Caco-2 (cell line): ENCODE measurements at regions not wholly inside any gene's neighbourhood (a gene's known extent, or its start where the extent isn't known, plus 50 kb on each side); places are given as distances from the start of the nearest gene placed in this dataset.
A peak's percentile ranks its signal among the peaks of the same experiment; 100 is the strongest.

Experiments
- BruUV-seq: library from RNA; stranded (reverse); fragments of 400-500 nt; replicated peaks from 2 replicates; lab custom pipeline; 2021; lab: Mats Ljungman, UMichigan
- CTCF ChIA-PET: fragments of 300-600 bp; sonication (Branson Sonifier 250); formaldehyde crosslinking; loops from one replicate; lab custom pipeline; 2022; ENCODE audit warnings: antibody characterized with exemption; lab: Charles Lee
- POLR2A ChIA-PET: fragments of 300-600 bp; sonication (Branson Sonifier 250); formaldehyde crosslinking; loops from one replicate; lab custom pipeline; 2022; ENCODE audit warnings: antibody characterized with exemption; lab: Charles Lee
- DNase-seq, 2 experiments: peaks; one replicate each; pipeline versions ENCODE4 v3.0.0 to v3.0.0-alpha.2; 2020 to 2022
- H3K27me3 ChIP-seq: replicated peaks from 2 replicates; pipeline ENCODE4 v1.6.0; 2011; ENCODE audit warnings: low read length; ENCODE audit not compliant: control insufficient read depth, insufficient read depth
- H3K36me3 ChIP-seq: 2 replicates; pipeline ENCODE4 v1.5.1; 2011; ENCODE audit warnings: low read length; ENCODE audit not compliant: control insufficient read depth, insufficient read depth
- H3K4me1 ChIP-seq: fragments of 250-450 bp; sonication (Bioruptor Pico); 2 replicates; pipeline ENCODE4 v1.5.1; 2020; ENCODE audit warnings: mild to moderate bottlenecking
- H3K4me3 ChIP-seq: 2 replicates; pipeline ENCODE4 v1.5.1; 2011; ENCODE audit warnings: low read depth, mild to moderate bottlenecking, control low read depth, low read length
- H3K9me3 ChIP-seq: fragments of 250-450 bp; sonication (Bioruptor Pico); 2 replicates; pipeline ENCODE4 v1.5.1; 2020; ENCODE audit warnings: mild to moderate bottlenecking, moderate library complexity
- H3K27ac Mint-ChIP-seq: one replicate; pipeline ENCODE4 v1.8.0; 2022; ENCODE audit warnings: mixed read lengths; ENCODE audit not compliant: unreplicated experiment
- H3K27me3 Mint-ChIP-seq: one replicate; pipeline ENCODE4 v1.8.0; 2022; ENCODE audit warnings: mixed read lengths; ENCODE audit not compliant: insufficient read depth, unreplicated experiment
- H3K36me3 Mint-ChIP-seq: one replicate; pipeline ENCODE4 v1.8.0; 2022; ENCODE audit warnings: mild to moderate bottlenecking, mixed read lengths; ENCODE audit not compliant: insufficient read depth, unreplicated experiment
- H3K4me1 Mint-ChIP-seq: one replicate; pipeline ENCODE4 v1.8.0; 2022; ENCODE audit warnings: low read depth, mixed read lengths; ENCODE audit not compliant: unreplicated experiment
- H3K4me3 Mint-ChIP-seq: one replicate; pipeline ENCODE4 v1.8.0; 2022; ENCODE audit warnings: mild to moderate bottlenecking, moderate library complexity, mixed read lengths; ENCODE audit not compliant: unreplicated experiment
- H3K9me3 Mint-ChIP-seq: one replicate; pipeline ENCODE4 v1.8.0; 2022; ENCODE audit warnings: mixed read lengths; ENCODE audit not compliant: unreplicated experiment
- intact Hi-C: fragments of 100-400 bp; cut with micrococcal nuclease; formaldehyde crosslinking; loops from one replicate; pipeline ENCODE4 v1.10.0; 2022; ENCODE audit not compliant: unreplicated experiment
- TF ChIP-seq, protein P1 (sequence below), 2 experiments: fragments of 200-600 bp in 1 of 2; IDR thresholded peaks; 1 replicate in 1 of 2; 2 replicates in 1 of 2; pipeline versions ENCODE4 v1.5.1 to v1.8.0; 2011 to 2022; ENCODE audit warnings: antibody characterized with exemption in 1 of 2, control low read depth in 1 of 2, inconsistent platforms in 1 of 2, low read depth in 1 of 2, low read length in 1 of 2, mild to moderate bottlenecking in 1 of 2, moderate library complexity in 1 of 2; ENCODE audit not compliant: insufficient read depth in 1 of 2, severe bottlenecking in 1 of 2, unreplicated experiment in 1 of 2

DNA sequence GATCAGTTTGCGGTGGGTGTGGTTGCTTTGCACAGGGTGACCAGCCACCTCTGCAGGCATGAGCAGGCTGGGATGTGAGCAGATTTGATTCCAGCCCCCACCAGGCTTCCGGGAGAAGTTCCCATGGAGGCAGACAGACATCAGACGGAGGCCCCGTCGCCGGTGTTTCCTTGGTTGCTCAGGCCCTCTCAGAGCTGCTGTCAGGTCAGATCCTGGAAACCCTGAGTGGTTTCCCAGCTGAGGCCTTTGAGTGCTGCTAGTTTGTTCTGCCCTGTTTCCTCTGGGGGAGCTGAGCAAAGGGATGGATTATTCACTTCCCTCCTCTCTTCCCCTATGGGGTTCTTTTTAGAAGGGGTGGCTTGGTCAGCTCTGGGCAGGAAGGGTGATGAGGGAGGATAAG lies 62.2 kb downstream of the FAM241B start:
- ChIA-PET CTCF (no interaction called here), POLR2A (interaction anchor here (0.6 kb wide), 1 partner anchor 1484 kb away, joined by 6 read pairs; no protein-coding TSS in a partner anchor)
- H3K9me3 Mint-ChIP-seq = no peaks in the 10 kb centered on the region
- no peaks in the 10 kb centered on the region for H3K4me1 ChIP-seq
- H3K36me3 Mint-ChIP-seq = no peaks in the 10 kb centered on the region
- H3K9me3 ChIP-seq = no peaks in the 10 kb centered on the region
- peak in 1 of 2 experiments; percentile 33 for DNase-seq
- no peak overlapping the region for H3K4me3 Mint-ChIP-seq
- TF ChIP-seq, protein P1, sequence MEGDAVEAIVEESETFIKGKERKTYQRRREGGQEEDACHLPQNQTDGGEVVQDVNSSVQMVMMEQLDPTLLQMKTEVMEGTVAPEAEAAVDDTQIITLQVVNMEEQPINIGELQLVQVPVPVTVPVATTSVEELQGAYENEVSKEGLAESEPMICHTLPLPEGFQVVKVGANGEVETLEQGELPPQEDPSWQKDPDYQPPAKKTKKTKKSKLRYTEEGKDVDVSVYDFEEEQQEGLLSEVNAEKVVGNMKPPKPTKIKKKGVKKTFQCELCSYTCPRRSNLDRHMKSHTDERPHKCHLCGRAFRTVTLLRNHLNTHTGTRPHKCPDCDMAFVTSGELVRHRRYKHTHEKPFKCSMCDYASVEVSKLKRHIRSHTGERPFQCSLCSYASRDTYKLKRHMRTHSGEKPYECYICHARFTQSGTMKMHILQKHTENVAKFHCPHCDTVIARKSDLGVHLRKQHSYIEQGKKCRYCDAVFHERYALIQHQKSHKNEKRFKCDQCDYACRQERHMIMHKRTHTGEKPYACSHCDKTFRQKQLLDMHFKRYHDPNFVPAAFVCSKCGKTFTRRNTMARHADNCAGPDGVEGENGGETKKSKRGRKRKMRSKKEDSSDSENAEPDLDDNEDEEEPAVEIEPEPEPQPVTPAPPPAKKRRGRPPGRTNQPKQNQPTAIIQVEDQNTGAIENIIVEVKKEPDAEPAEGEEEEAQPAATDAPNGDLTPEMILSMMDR (IDR thresholded peaks at IDR 0.05; ENCODE audit: insufficient read depth in 1 of 2, low read depth in 1 of 2, low read length in 1 of 2, severe bottlenecking in 1 of 2, unreplicated experiment in 1 of 2) = no peak
- no peaks in the 10 kb centered on the region for H3K36me3 ChIP-seq
- intact Hi-C loops = no loop called here
- no peaks in the 10 kb centered on the region for H3K27me3 ChIP-seq
- no peak overlapping the region for H3K27ac Mint-ChIP-seq
- BruUV-seq = no TSS peak
- no peaks in the 10 kb centered on the region for H3K4me1 Mint-ChIP-seq
- peaks cover 8% of the 10 kb centered on the region for H3K27me3 Mint-ChIP-seq
- H3K4me3 ChIP-seq = no peak overlapping the region

- peak in 1 of 2 experiments; percentile 29 for DNase-seq
- TF ChIP-seq, protein P1 (IDR thresholded peaks at IDR 0.05; ENCODE audit: insufficient read depth in 1 of 2, low read depth in 1 of 2, low read length in 1 of 2, severe bottlenecking in 1 of 2, unreplicated experiment in 1 of 2) = no peak
- no TSS peak for BruUV-seq
- H3K36me3 Mint-ChIP-seq = no peaks in the 10 kb centered on the region
- intact Hi-C loops = no loop called here
- no peak overlapping the region for H3K4me3 Mint-ChIP-seq
- H3K9me3 ChIP-seq = no peaks in the 10 kb centered on the region
- H3K4me3 ChIP-seq = no peak overlapping the region
- no peak overlapping the region for H3K27ac Mint-ChIP-seq
- no peaks in the 10 kb centered on the region for H3K9me3 Mint-ChIP-seq
- ChIA-PET CTCF (no interaction called here), POLR2A (no interaction called here)
- H3K4me1 ChIP-seq = no peaks in the 10 kb centered on the region
- H3K27me3 Mint-ChIP-seq = peaks cover 11% of the 10 kb centered on the region
- no peaks in the 10 kb centered on the region for H3K27me3 ChIP-seq
- no peaks in the 10 kb centered on the region for H3K4me1 Mint-ChIP-seq
- H3K36me3 ChIP-seq = no peaks in the 10 kb centered on the region
Measured at GRCh38 chr10:69692891-69693290, 62.8 kb downstream of the FAM241B start.

DNA sequence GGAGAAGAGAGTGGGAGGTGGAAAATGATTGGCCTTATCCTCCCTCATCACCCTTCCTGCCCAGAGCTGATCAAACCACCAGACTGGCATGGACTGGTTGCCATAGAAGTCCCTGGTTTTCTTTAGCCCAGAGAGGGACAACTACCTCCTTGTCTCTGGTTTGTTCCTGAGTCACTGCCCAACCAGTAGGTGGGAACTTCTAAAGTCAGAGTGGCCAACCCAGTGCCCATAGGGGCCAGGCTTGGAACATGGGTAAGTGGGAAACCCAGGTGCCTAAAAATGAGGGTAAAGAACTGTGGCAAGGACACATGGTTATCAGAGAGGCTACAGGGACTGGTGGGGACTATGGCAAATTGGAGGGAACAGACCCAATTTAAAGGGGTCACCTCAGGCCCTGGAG lies 63.8 kb downstream of the FAM241B start:
- H3K9me3 Mint-ChIP-seq = no peaks in the 10 kb centered on the region
- H3K4me3 Mint-ChIP-seq = no peak overlapping the region
- no peak overlapping the region for H3K27ac Mint-ChIP-seq
- Histone ChIP-seq H3K36me3 (no peaks in the 10 kb centered on the region), H3K27me3 (no peaks in the 10 kb centered on the region), H3K9me3 (no peaks in the 10 kb centered on the region), H3K4me1 (no peaks in the 10 kb centered on the region), H3K4me3 (no peak overlapping the region)
- intact Hi-C loops = no loop called here
- ChIA-PET POLR2A (no interaction called here), CTCF (interaction anchor here (0.7 kb wide), 1 partner anchor 1706 kb away, joined by 3 read pairs; no protein-coding TSS in a partner anchor)
- TF ChIP-seq, protein P1 (IDR thresholded peaks at IDR 0.05; ENCODE audit: insufficient read depth in 1 of 2, low read depth in 1 of 2, low read length in 1 of 2, severe bottlenecking in 1 of 2, unreplicated experiment in 1 of 2) = no peak
- H3K27me3 Mint-ChIP-seq = peaks cover 16% of the 10 kb centered on the region
- no TSS peak for BruUV-seq
- H3K4me1 Mint-ChIP-seq = no peaks in the 10 kb centered on the region
- DNase-seq = no peak
- H3K36me3 Mint-ChIP-seq = no peaks in the 10 kb centered on the region
